ENCODE measurements at regions not wholly inside any gene's neighbourhood (a gene's known extent, or its start where the extent isn't known, plus 50 kb on each side); places are given as distances from the start of the nearest gene placed in this dataset.

- CTCF ChIA-PET (ENCODE audit: low intra/inter-chr PET ratio) = no interaction called here
- Histone ChIP-seq H2AFZ (ENCODE audit: low read depth, low read length) (no peak overlapping the region), H3K9me1 (ENCODE audit: control insufficient read depth, insufficient read depth, low read length) (no peaks in the 10 kb centered on the region), H3K4me2 (ENCODE audit: insufficient read depth, low read length) (no peak overlapping the region), H3K4me1 (replicated peaks in 1 of 2; ENCODE audit: control insufficient read depth in 2 of 2, insufficient read depth in 2 of 2, low read length in 2 of 2) (no peaks in the 10 kb centered on the region), H3K27ac (ENCODE audit: extremely low read depth, low read depth, low read length) (no peak overlapping the region), H3K27me3 (ENCODE audit: control insufficient read depth in 2 of 2, insufficient read depth in 2 of 2, low read length in 2 of 2) (no peaks in the 10 kb centered on the region), H4K20me1 (replicated peaks; ENCODE audit: control insufficient read depth, insufficient read depth, low read length) (no peaks in the 10 kb centered on the region), H3K79me2 (ENCODE audit: control insufficient read depth, insufficient read depth, low read length) (no peaks in the 10 kb centered on the region), H3K9me3 (replicated peaks; ENCODE audit: control insufficient read depth, insufficient read depth, low read depth, low read length) (no peaks in the 10 kb centered on the region), H3K4me3 (no peak overlapping the region), H3K36me3 (ENCODE audit: control insufficient read depth, insufficient read depth, low read length) (no peaks in the 10 kb centered on the region), H3K9ac (ENCODE audit: insufficient read depth in 1 of 2, low read depth in 2 of 2, low read length in 2 of 2) (no peak overlapping the region)
- ATAC-seq (no peak), DNase-seq (ENCODE audit: extremely low read depth in 1 of 4, low spot score in 3 of 4) (no peak), FAIRE-seq (no peak)
- no TSS peak for BruUV-seq (replicated peaks)
- intact Hi-C loops (cut with micrococcal nuclease) (no loop called here), in situ Hi-C loops (cut with MboI) (no loop called here)
- TF ChIP-seq ESRRB (CRISPR knock-in tag; IDR thresholded peaks at IDR 0.05; ENCODE audit: borderline replicate concordance) (no peak), BACH1 (tag; IDR thresholded peaks at IDR 0.05) (no peak), MEIS2 (IDR thresholded peaks at IDR 0.05; ENCODE audit: partially characterized antibody) (no peak), HMG20B (CRISPR knock-in tag; IDR thresholded peaks at IDR 0.05) (no peak), ATF4 (CRISPR knock-in tag; IDR thresholded peaks at IDR 0.05) (no peak), SRSF7 (optimal IDR thresholded peaks at IDR 0.05; ENCODE audit: low read depth, low read length) (no peak), ZNF217 (CRISPR knock-in tag; IDR thresholded peaks at IDR 0.05) (no peak), PURB (CRISPR knock-in tag; IDR thresholded peaks at IDR 0.05; ENCODE audit: low read depth) (no peak), PATZ1 (CRISPR knock-in tag; IDR thresholded peaks at IDR 0.05; ENCODE audit: borderline replicate concordance) (no peak), SMAD1 (IDR thresholded peaks at IDR 0.05; ENCODE audit: low read depth, low read length, partially characterized antibody) (no peak), ZC3H8 (IDR thresholded peaks at IDR 0.05) (no peak), POLR2A (conservative IDR thresholded peaks at IDR 0.05) (no peak), ZNF124 (CRISPR knock-in tag; IDR thresholded peaks at IDR 0.05) (no peak)
- POLR2A ChIA-PET = no interaction called here
Measured at GRCh38 chr18:53785811-53786210, 438.7 kb downstream of the MBD2 start.

Measured in K562 (cell line).